SK-N-SH (cell line): ENCODE measurements at regions not wholly inside any gene's neighbourhood (a gene's known extent, or its start where the extent isn't known, plus 50 kb on each side); places are given as distances from the start of the nearest gene placed in this dataset.

Source experiments
- CTCF ChIP-seq: fragments of 200-600 bp; sonication (generic); IDR thresholded peaks from 2 replicates; pipeline ENCODE4 v1.6.1; 2017; ENCODE audit warnings: antibody characterized with exemption, mild to moderate bottlenecking, moderate library complexity
- POLR2AphosphoS5 ChIP-seq: IDR thresholded peaks from 2 replicates; pipeline ENCODE4 v1.6.1; 2012; ENCODE audit warnings: low read depth, low read length
- TAF1 ChIP-seq: IDR thresholded peaks from 2 replicates; pipeline ENCODE4 v1.6.1; 2012; ENCODE audit warnings: low read depth, mild to moderate bottlenecking, low read length, moderate library complexity, borderline replicate concordance

GRCh38 chr7:155868955-155869783 is 56.9 kb upstream of the SHH start:
- TF ChIP-seq POLR2AphosphoS5, result no peak
- TF ChIP-seq CTCF, result no peak
- TF ChIP-seq TAF1, result no peak
